ENCODE measurements at regions not wholly inside any gene's neighbourhood (a gene's known extent, or its start where the extent isn't known, plus 50 kb on each side); places are given as distances from the start of the nearest gene placed in this dataset.

- no peaks in the 10 kb centered on the region for H3K79me2 ChIP-seq (ENCODE audit: control insufficient read depth, insufficient read depth, low read length)
- H4K20me1 ChIP-seq (ENCODE audit: control insufficient read depth, insufficient read depth): no peaks in the 10 kb centered on the region
- WGBS (ENCODE audit: insufficient coverage, insufficient replicate concordance, low lambda C conversion rate, missing lambda C conversion rate): 64% methylated on average over 26 of the region's 26 CpGs
- ChIA-PET CTCF (no interaction called here), SMC1A (ENCODE audit: uncharacterized antibody, unreplicated experiment) (no interaction called here), POLR2A (no interaction called here), RAD21 (ENCODE audit: unreplicated experiment) (interaction anchor here (1.0 kb wide), 1 partner anchor 16 kb away, joined by 3 read pairs; no protein-coding TSS in a partner anchor)
- no peaks in the 10 kb centered on the region for H3K27me3 ChIP-seq (replicated peaks in 1 of 2; ENCODE audit: control insufficient read depth in 2 of 2, insufficient read depth in 2 of 2, low read length in 1 of 2)
- ATAC-seq (peak; percentile 92), DNase-seq (ENCODE audit: low read depth, low spot score) (no peak), FAIRE-seq (no peak)
- H3K4me1 ChIP-seq (ENCODE audit: control insufficient read depth, insufficient read depth, low read length): no peaks in the 10 kb centered on the region
- H3K27ac ChIP-seq (ENCODE audit: control insufficient read depth, insufficient read depth): no peak overlapping the region
- TF ChIP-seq EGR1 (IDR thresholded peaks at IDR 0.05; ENCODE audit: borderline replicate concordance in 1 of 2, low read depth in 2 of 2, low read length in 2 of 2): no peak
- TF ChIP-seq FOXK2 (IDR thresholded peaks at IDR 0.05): peak; percentile 6; the same call in 1 of the 2 replicates
- TF ChIP-seq ZSCAN29 (IDR thresholded peaks at IDR 0.05): no peak
- H3K9ac ChIP-seq (ENCODE audit: control insufficient read depth, insufficient read depth, low read length): no peak overlapping the region
- no peaks in the 10 kb centered on the region for H3K36me3 ChIP-seq (ENCODE audit: control insufficient read depth in 2 of 2, insufficient read depth in 2 of 2, low read length in 1 of 2)
- no peaks in the 10 kb centered on the region for H3K9me3 ChIP-seq (replicated peaks; ENCODE audit: control insufficient read depth, insufficient read depth, low read length)
- no peak overlapping the region for H3K4me3 ChIP-seq
- in situ Hi-C loops (cut with MboI): no loop called here
- H3K4me2 ChIP-seq (ENCODE audit: control insufficient read depth, insufficient read depth): no peak overlapping the region
- intact Hi-C loops (cut with micrococcal nuclease; ENCODE audit: unreplicated experiment): no loop called here
- no TSS peak for BruUV-seq (replicated peaks)
- no peak overlapping the region; the same call in 1 of the 2 replicates for H2AFZ ChIP-seq (ENCODE audit: control insufficient read depth, low read depth, low read length)
Observed at GRCh38 chr7:101718363-101719122, 89.4 kb upstream of the MYL10 start.

- H3K36me3 ChIP-seq (ENCODE audit: control insufficient read depth in 2 of 2, insufficient read depth in 2 of 2, low read length in 1 of 2): no peaks in the 10 kb centered on the region
- H4K20me1 ChIP-seq (ENCODE audit: control insufficient read depth, insufficient read depth): no peaks in the 10 kb centered on the region
- WGBS (ENCODE audit: insufficient coverage, insufficient replicate concordance, low lambda C conversion rate, missing lambda C conversion rate): 60% methylated on average over 9 of the region's 9 CpGs
- no peaks in the 10 kb centered on the region for H3K4me1 ChIP-seq (ENCODE audit: control insufficient read depth, insufficient read depth, low read length)
- ChIA-PET CTCF (no interaction called here), POLR2A (no interaction called here), SMC1A (ENCODE audit: uncharacterized antibody, unreplicated experiment) (no interaction called here), RAD21 (ENCODE audit: unreplicated experiment) (no interaction called here)
- no peak overlapping the region for H3K9ac ChIP-seq (ENCODE audit: control insufficient read depth, insufficient read depth, low read length)
- intact Hi-C loops (cut with micrococcal nuclease; ENCODE audit: unreplicated experiment): no loop called here
- no peak for ATAC-seq
- no peak overlapping the region for H3K27ac ChIP-seq (ENCODE audit: control insufficient read depth, insufficient read depth)
- no peak for FAIRE-seq
- H3K4me2 ChIP-seq (ENCODE audit: control insufficient read depth, insufficient read depth): no peak overlapping the region
- no TSS peak for BruUV-seq (replicated peaks)
- H2AFZ ChIP-seq (ENCODE audit: control insufficient read depth, low read depth, low read length): no peak overlapping the region
- in situ Hi-C loops (cut with MboI): no loop called here
- no peak overlapping the region for H3K4me3 ChIP-seq
- DNase-seq (ENCODE audit: low read depth, low spot score): no peak
- H3K79me2 ChIP-seq (ENCODE audit: control insufficient read depth, insufficient read depth, low read length): no peaks in the 10 kb centered on the region
- no peaks in the 10 kb centered on the region; the same call in 2 of the 3 replicates for H3K9me3 ChIP-seq (replicated peaks; ENCODE audit: control insufficient read depth, insufficient read depth, low read length)
- H3K27me3 ChIP-seq (replicated peaks in 1 of 2; ENCODE audit: control insufficient read depth in 2 of 2, insufficient read depth in 2 of 2, low read length in 1 of 2): no peaks in the 10 kb centered on the region
- TF ChIP-seq, protein P1, sequence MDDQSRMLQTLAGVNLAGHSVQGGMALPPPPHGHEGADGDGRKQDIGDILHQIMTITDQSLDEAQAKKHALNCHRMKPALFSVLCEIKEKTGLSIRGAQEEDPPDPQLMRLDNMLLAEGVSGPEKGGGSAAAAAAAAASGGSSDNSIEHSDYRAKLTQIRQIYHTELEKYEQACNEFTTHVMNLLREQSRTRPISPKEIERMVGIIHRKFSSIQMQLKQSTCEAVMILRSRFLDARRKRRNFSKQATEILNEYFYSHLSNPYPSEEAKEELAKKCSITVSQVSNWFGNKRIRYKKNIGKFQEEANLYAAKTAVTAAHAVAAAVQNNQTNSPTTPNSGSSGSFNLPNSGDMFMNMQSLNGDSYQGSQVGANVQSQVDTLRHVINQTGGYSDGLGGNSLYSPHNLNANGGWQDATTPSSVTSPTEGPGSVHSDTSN (IDR thresholded peaks at IDR 0.05; ENCODE audit: insufficient replicate concordance, low read depth, low read length): no peak
- TF ChIP-seq CTCF (IDR thresholded peaks at IDR 0.05 in 2 of 3, conservative IDR thresholded peaks at IDR 0.05 in 1 of 3; ENCODE audit: control insufficient read depth in 2 of 3, extremely low read depth in 1 of 3, insufficient read depth in 1 of 3, low read depth in 3 of 3, low read length in 3 of 3) (no peak), ZBTB40 (IDR thresholded peaks at IDR 0.05; ENCODE audit: borderline replicate concordance) (no peak), ZNF207 (IDR thresholded peaks at IDR 0.05; ENCODE audit: borderline replicate concordance) (no peak)
Observed at GRCh38 chr7:101719123-101719470, 90.0 kb upstream of the MYL10 start.
